WTC11 (cell line): ENCODE measurements at regions not wholly inside any gene's neighbourhood (a gene's known extent, or its start where the extent isn't known, plus 50 kb on each side); places are given as distances from the start of the nearest gene placed in this dataset.

Experiments used
- CBFB ChIP-seq: sonication (generic); formaldehyde crosslinking; IDR thresholded peaks from 2 replicates; pipeline ENCODE4 v1.8.1; 2022; ENCODE audit warnings: mild to moderate bottlenecking, low read depth, missing genetic modification reagents
- FOXJ3 ChIP-seq: sonication (generic); formaldehyde crosslinking; IDR thresholded peaks from 2 replicates; pipeline ENCODE4 v1.9.0; 2021; ENCODE audit warnings: missing genetic modification reagents, mild to moderate bottlenecking, borderline replicate concordance
- FOXP1 ChIP-seq: sonication (generic); formaldehyde crosslinking; IDR thresholded peaks from 2 replicates; pipeline ENCODE4 v1.8.0; 2022; ENCODE audit warnings: missing genetic modification reagents, mild to moderate bottlenecking, moderate library complexity, borderline replicate concordance
- NR2C2 ChIP-seq: sonication (generic); formaldehyde crosslinking; IDR thresholded peaks from 2 replicates; pipeline ENCODE4 v1.8.0; 2022; ENCODE audit warnings: mild to moderate bottlenecking, missing genetic modification reagents
- SP1 ChIP-seq: sonication (generic); formaldehyde crosslinking; conservative IDR thresholded peaks from 2 replicates; pipeline ENCODE4 v1.8.1; 2022; ENCODE audit warnings: missing genetic modification reagents
- TCF7 ChIP-seq: sonication (generic); formaldehyde crosslinking; IDR thresholded peaks from 2 replicates; pipeline ENCODE4 v1.8.0; 2022; ENCODE audit warnings: mild to moderate bottlenecking, low read depth, missing genetic modification reagents, moderate library complexity
- ZBTB21 ChIP-seq: sonication (generic); formaldehyde crosslinking; IDR thresholded peaks from 2 replicates; pipeline ENCODE4 v1.8.1; 2023; ENCODE audit warnings: mild to moderate bottlenecking, missing genetic modification reagents, borderline replicate concordance
- TF ChIP-seq, protein P1 (sequence below): sonication (generic); formaldehyde crosslinking; conservative IDR thresholded peaks from 2 replicates; pipeline ENCODE4 v1.8.1; 2023; ENCODE audit warnings: mild to moderate bottlenecking, low read depth, missing genetic modification reagents, moderate library complexity
- TF ChIP-seq, protein P2 (sequence below): fragments of 200-600 bp; IDR thresholded peaks from 2 replicates; pipeline ENCODE4 v1.8.0; 2022; ENCODE audit warnings: antibody characterized with exemption

DNA sequence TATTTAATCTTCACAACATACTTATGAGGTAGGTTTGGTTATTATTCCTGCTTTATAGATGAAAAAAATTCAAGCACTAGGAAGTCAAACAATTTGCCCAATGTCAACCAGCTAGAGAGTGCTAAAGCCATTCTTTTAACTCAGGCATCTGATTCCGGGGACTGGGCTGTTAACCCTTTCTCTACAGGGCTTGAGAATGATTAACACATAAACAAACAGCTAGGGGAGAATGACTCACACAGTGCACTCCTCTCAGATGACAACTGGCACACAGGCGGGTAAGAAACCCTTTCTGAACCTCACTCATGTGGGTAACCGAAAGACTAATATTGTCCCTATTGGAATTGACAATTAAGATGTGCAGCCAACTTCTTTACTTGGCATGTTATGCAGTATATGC lies 86.3 kb upstream of the FSHR start:
- no peak for TF ChIP-seq ZBTB21 (CRISPR knock-in tag)
- TF ChIP-seq, protein P1, sequence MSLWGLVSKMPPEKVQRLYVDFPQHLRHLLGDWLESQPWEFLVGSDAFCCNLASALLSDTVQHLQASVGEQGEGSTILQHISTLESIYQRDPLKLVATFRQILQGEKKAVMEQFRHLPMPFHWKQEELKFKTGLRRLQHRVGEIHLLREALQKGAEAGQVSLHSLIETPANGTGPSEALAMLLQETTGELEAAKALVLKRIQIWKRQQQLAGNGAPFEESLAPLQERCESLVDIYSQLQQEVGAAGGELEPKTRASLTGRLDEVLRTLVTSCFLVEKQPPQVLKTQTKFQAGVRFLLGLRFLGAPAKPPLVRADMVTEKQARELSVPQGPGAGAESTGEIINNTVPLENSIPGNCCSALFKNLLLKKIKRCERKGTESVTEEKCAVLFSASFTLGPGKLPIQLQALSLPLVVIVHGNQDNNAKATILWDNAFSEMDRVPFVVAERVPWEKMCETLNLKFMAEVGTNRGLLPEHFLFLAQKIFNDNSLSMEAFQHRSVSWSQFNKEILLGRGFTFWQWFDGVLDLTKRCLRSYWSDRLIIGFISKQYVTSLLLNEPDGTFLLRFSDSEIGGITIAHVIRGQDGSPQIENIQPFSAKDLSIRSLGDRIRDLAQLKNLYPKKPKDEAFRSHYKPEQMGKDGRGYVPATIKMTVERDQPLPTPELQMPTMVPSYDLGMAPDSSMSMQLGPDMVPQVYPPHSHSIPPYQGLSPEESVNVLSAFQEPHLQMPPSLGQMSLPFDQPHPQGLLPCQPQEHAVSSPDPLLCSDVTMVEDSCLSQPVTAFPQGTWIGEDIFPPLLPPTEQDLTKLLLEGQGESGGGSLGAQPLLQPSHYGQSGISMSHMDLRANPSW (CRISPR knock-in tag): no peak
- no peak for TF ChIP-seq NR2C2 (CRISPR knock-in tag)
- TF ChIP-seq FOXJ3 (CRISPR knock-in tag): no peak
- TF ChIP-seq, protein P2, sequence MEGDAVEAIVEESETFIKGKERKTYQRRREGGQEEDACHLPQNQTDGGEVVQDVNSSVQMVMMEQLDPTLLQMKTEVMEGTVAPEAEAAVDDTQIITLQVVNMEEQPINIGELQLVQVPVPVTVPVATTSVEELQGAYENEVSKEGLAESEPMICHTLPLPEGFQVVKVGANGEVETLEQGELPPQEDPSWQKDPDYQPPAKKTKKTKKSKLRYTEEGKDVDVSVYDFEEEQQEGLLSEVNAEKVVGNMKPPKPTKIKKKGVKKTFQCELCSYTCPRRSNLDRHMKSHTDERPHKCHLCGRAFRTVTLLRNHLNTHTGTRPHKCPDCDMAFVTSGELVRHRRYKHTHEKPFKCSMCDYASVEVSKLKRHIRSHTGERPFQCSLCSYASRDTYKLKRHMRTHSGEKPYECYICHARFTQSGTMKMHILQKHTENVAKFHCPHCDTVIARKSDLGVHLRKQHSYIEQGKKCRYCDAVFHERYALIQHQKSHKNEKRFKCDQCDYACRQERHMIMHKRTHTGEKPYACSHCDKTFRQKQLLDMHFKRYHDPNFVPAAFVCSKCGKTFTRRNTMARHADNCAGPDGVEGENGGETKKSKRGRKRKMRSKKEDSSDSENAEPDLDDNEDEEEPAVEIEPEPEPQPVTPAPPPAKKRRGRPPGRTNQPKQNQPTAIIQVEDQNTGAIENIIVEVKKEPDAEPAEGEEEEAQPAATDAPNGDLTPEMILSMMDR: no peak
- TF ChIP-seq CBFB (CRISPR knock-in tag): no peak
- no peak for TF ChIP-seq TCF7 (CRISPR knock-in tag)
- no peak for TF ChIP-seq SP1 (CRISPR knock-in tag)
- no peak for TF ChIP-seq FOXP1 (CRISPR knock-in tag)
